Fibroblast of pulmonary artery (primary cell): ENCODE measurements at regions not wholly inside any gene's neighbourhood (a gene's known extent, or its start where the extent isn't known, plus 50 kb on each side); places are given as distances from the start of the nearest gene placed in this dataset.

Experiments used
- DNase-seq: peaks from one replicate; pipeline ENCODE4 v3.0.0-alpha.2; 2010; ENCODE audit warnings: low read depth
- H3K4me3 ChIP-seq: replicated peaks from 2 replicates; pipeline ENCODE4 v1.5.1; 2011; ENCODE audit warnings: low read depth, mild to moderate bottlenecking, control low read depth, low read length, moderate library complexity
- CTCF ChIP-seq: IDR thresholded peaks from 2 replicates; pipeline ENCODE4 v1.5.1; 2011; ENCODE audit warnings: mild to moderate bottlenecking, control low read depth, low read length, inconsistent platforms; ENCODE audit errors: missing control alignments

- TF ChIP-seq CTCF = no peak
- DNase-seq = no peak
- H3K4me3 ChIP-seq = no peak overlapping the region
Observed at GRCh38 chr1:34419663-34420136, 243.0 kb downstream of the C1orf94 start.

- no peak overlapping the region for H3K4me3 ChIP-seq
- DNase-seq = no peak
- TF ChIP-seq CTCF = no peak
Observed at GRCh38 chr1:34425046-34425445, 248.3 kb downstream of the C1orf94 start.

- H3K4me3 ChIP-seq = no peak overlapping the region
Observed at GRCh38 chr1:34425785-34426184, 249.1 kb downstream of the C1orf94 start.

GRCh38 chr1:34426325-34426896, 249.7 kb downstream of the C1orf94 start:
- H3K4me3 ChIP-seq = no peak overlapping the region
- TF ChIP-seq CTCF = no peak
- DNase-seq = no peak

More at GRCh38 chr1:34425785-34426184, 249.1 kb downstream of the C1orf94 start:
- DNase-seq = no peak
- no peak for TF ChIP-seq CTCF

GRCh38 chr1:34427170-34427569, 250.5 kb downstream of the C1orf94 start:
- TF ChIP-seq CTCF = no peak
- no peak overlapping the region for H3K4me3 ChIP-seq
- DNase-seq = no peak

GRCh38 chr1:34433099-34433498, 256.4 kb downstream of the C1orf94 start:
- TF ChIP-seq CTCF = no peak
- H3K4me3 ChIP-seq = no peak overlapping the region
- DNase-seq = no peak

GRCh38 chr1:34436836-34437235, 260.1 kb downstream of the C1orf94 start:
- no peak for DNase-seq
- no peak overlapping the region for H3K4me3 ChIP-seq
- no peak for TF ChIP-seq CTCF
